ENCODE measurements at regions not wholly inside any gene's neighbourhood (a gene's known extent, or its start where the extent isn't known, plus 50 kb on each side); places are given as distances from the start of the nearest gene placed in this dataset.
"Not testable (repeated sequence)": the region's sequence is repeated elsewhere in the genome, so short reads cannot be mapped to it uniquely, and the experiment has no call there.

GRCh38 chr6:18595774-18596530, 208.8 kb downstream of the RNF144B start:
- no peak for DNase-seq

GRCh38 chr6:18596531-18596835, 209.3 kb downstream of the RNF144B start:
- no peak for DNase-seq

GRCh38 chr6:18598551-18599264, 211.6 kb downstream of the RNF144B start:
- no peak for DNase-seq

DNA sequence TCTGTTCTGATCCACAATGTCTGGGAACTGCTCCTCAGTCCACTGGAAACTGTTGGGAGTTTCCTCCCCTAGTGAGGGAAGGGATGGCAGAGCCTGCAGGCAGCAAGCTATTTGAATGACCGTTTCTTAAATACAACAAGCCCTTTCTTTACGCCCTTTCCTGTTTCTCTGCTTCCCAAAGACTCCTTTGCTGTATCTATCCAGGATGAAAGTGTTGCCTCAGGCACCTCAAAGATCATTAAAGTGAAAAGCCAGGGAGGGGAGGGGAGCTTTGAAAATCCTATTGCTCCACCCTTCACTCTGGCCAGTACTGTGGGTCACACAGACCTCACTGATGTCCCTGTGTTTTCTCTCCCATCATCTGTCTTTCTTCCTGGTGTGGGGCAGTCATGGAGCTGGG, 213.1 kb downstream of the RNF144B start:
- no peak for DNase-seq

- DNase-seq: no peak
These were observed 214.4 kb downstream of the RNF144B start for GRCh38 chr6:18601516-18602020.

DNA sequence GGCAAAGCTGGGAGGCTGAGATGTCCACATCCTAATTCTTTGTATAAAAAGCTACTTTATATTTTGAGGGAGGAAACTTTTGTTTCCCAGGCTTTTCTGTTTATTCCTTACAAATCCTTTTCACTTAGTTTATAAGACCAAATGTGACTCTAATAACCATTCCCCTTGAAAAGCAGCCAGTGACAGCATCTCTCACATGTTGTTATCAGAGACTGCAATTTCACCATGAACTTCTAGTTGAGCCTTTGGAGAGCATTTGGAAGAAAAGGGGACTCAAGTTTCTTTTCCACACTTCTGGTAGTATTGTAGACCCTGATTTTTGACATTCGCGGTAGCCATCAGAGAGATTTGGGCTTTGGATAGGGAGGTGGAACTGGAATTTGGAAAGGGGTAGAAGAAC, 215.8 kb downstream of the RNF144B start:
- DNase-seq: no peak

GRCh38 chr6:18603361-18603760, 216.2 kb downstream of the RNF144B start:
- DNase-seq: no peak

- no peak for DNase-seq
These were observed 218.7 kb downstream of the RNF144B start for GRCh38 chr6:18605841-18606240.

DNA sequence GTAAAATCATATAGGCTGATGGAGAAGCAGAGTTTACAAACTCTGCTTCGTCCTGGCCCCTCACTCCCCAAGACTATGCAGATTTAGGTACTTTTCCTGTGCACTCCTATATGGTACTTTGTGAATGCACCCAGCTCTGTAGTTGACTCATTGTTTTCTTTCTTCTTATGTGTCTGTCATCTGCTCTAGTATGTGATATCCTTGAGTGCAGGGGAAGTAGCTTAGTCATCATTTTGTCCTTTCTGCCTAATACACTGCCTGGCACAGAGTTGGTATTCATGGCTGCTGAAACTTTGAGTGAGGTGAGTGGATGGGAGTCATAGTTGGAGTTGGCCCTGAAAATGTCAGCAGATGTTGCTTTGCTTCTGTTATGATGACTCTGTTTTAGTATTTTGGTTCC, 222.6 kb downstream of the RNF144B start:
- no peak for DNase-seq

- DNase-seq: no peak
These were observed 226.3 kb downstream of the RNF144B start for GRCh38 chr6:18613319-18613925.

GRCh38 chr6:18629571-18629970, 242.4 kb downstream of the RNF144B start:
- DNase-seq: no peak

GRCh38 chr6:18632670-18633410, 245.7 kb downstream of the RNF144B start:
- no peak for DNase-seq

DNA sequence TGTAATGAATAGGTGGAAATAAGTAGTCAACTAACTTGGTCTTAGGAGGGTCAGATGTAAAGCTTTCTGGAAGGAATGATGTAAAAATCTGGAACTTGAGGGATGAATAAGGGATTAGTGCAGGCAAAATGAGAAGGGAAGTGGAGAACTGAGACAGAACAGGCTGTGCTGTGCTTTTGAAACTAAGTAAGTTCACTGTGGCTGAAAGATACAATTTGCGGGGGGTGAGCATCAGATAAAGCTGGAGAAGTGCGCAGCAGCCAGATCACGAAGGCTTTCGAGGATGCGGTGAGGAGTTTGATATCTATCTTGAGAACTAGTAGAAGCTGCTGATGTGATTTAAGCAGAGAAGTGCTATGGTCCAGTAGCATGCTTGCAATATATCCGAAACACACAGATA, 247.8 kb downstream of the RNF144B start:
- no peak for DNase-seq

DNA sequence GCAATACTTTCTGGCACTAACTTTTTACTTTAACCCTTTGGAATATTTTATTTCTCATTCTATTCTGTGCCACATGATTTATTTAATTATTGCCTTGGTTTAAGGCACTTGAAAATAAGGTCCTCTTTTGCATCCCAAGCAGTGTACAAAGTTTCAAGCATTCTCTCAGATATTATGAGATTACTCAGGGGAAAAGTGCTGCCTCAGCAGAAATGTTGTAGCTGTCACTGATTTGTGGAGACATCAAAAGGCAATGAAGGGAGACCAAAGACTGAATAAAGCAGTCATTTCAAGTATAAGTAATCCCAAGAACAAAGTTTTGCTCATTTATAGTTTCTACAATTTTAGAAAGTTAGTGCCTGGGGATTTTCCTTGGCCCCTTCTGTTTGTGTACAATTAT, 253.0 kb downstream of the RNF144B start:
- DNase-seq: no peak

GRCh38 chr6:18640754-18641153, 253.6 kb downstream of the RNF144B start:
- DNase-seq: no peak

GRCh38 chr6:18654821-18655220, 267.7 kb downstream of the RNF144B start:
- no peak for DNase-seq

- DNase-seq: no peak
These were observed 269.4 kb downstream of the RNF144B start for GRCh38 chr6:18656506-18656905.

DNA sequence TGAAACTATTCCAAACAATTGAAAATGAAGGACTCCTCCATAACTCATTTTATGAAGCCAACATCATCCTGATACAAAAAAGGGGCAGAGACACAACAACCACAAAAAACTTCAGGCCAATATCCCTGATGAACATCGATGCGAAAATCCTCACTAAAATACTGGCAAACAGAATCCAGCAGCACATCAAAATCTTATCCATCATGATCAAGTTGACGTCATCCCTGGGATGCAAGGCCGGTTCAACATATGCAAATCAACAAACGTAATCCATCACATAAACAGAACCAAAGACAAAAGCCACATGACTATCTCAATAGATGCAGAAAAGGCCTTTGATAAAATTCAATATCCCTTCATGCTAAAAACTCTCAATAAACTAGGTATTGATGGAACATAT, 272.8 kb downstream of the RNF144B start:
- not testable (repeated sequence) for DNase-seq

GRCh38 chr6:18663011-18663410, 275.9 kb downstream of the RNF144B start:
- DNase-seq: no peak

DNA sequence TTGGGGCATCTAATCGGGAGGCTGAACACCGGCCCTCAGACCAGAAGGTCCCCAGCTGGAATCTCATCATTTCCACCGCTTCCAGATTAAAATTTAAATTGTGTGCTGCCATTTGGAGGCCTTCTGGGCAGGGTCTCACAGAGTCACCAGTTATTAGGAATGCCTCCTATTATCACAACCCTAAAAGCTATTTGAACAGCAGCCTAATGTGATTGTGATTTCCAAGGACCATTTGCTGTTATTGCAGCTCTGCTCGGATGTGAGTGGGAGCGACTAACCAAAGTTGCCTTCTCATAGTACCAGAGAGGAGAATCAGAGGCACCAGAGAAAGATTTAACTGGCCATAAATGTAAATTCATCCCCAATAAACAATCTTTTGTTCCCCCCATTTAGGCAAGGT, 277.3 kb downstream of the RNF144B start:
- DNase-seq: no peak

DNA sequence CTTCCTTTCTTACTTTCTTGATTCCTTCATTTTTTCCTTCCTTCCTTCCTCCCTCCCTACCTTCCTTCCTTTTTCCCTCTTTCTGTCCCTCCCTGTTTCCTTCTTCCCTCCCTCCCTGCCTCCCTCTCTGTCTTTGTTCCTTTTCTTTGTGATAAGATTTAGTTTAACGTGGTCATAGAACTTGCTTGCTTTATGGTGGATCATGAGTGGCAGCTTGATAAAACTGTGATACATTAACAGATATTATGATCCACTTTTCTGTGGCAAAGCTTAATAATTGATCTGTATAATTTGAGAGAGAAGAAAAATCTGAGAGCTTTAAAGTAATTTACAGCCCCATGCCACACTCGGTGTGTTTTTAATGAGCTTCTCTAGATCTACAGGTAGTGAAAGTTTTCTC, 280.5 kb downstream of the RNF144B start:
- DNase-seq: no peak

DNA sequence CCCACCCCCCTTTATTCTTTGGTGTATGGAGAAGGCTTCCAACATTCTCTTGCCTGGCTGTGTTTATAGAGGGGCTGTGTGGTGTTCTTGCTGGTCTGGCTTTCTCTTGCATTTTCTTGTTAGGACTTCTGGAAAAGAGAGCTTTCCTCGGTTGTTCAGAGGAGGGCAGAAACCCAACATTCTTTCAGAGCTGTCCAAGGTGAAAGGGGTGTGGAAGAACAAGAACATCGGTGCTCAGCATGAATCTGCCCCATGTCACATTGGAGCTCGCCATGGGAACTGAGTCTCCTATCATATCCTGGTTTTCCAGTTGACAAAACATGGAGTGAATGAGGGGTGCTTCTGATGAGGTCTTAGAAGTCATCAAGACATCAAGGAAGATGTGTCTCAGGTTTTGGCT, 281.8 kb downstream of the RNF144B start:
- DNase-seq: no peak

- no peak for DNase-seq
These were observed 285.7 kb downstream of the RNF144B start for GRCh38 chr6:18672852-18673251.

Data from SHP77 treated with DMSO at 0.1 percent for 48 hours (cell line).